B cell (primary cell): ENCODE measurements at regions not wholly inside any gene's neighbourhood (a gene's known extent, or its start where the extent isn't known, plus 50 kb on each side); places are given as distances from the start of the nearest gene placed in this dataset.
"Not testable (repeated sequence)": the region's sequence is repeated elsewhere in the genome, so short reads cannot be mapped to it uniquely, and the experiment has no call there.

Experiments
- ATAC-seq: fragments of 200-7000 bp; cut with Tn5 transposase; one replicate; pipeline ENCODE4 v1.10.0; 2021; ENCODE audit warnings: low read depth, mild to moderate bottlenecking, moderate number of reproducible peaks, moderate library complexity
- CTCF ChIA-PET: fragments of 350-600 bp; sonication (Branson Sonifier 250); formaldehyde crosslinking; loops from one replicate; lab custom pipeline; 2021; ENCODE audit warnings: antibody characterized with exemption, inconsistent platforms; lab: Charles Lee
- POLR2A ChIA-PET: fragments of 350-600 bp; sonication (Branson Sonifier 250); formaldehyde crosslinking; loops from one replicate; lab custom pipeline; 2021; ENCODE audit warnings: antibody characterized with exemption; lab: Charles Lee
- DNase-seq: peaks from one replicate; pipeline ENCODE4 v3.0.0; 2013
- H2AFZ ChIP-seq: 2 replicates; pipeline ENCODE4 v1.6.1; 2012; ENCODE audit warnings: mild to moderate bottlenecking, low read depth, low read length; ENCODE audit not compliant: insufficient read depth, poor library complexity, severe bottlenecking
- H3K27ac ChIP-seq, 2 donors: 1 replicate in 1 of 2; 2 replicates in 1 of 2; pipeline ENCODE4 v1.5.1; 2012 to 2013; ENCODE audit warnings: low read length in 2 of 2, mild to moderate bottlenecking in 2 of 2, moderate library complexity in 1 of 2
- H3K27me3 ChIP-seq, 4 experiments: fragments of 200-600 bp in 1 of 4; sonication (generic) in 1 of 4; replicated peaks in 1 of 4; 1 replicate in 2 of 4; 2 replicates in 2 of 4; pipeline versions ENCODE4 v1.6.1 to v1.7.0; 2013 to 2016; ENCODE audit warnings: low read length in 3 of 4, mild to moderate bottlenecking in 2 of 4, mixed read lengths in 1 of 4, moderate library complexity in 1 of 4; ENCODE audit not compliant: insufficient read depth in 4 of 4, control insufficient read depth in 3 of 4; ENCODE audit errors: control extremely low read depth in 1 of 4
- H3K36me3 ChIP-seq, 2 experiments: replicated peaks in 1 of 2; 1 replicate in 1 of 2; 2 replicates in 1 of 2; pipeline versions ENCODE4 v1.6.1 to v1.7.1; 2013; ENCODE audit warnings: low read length in 1 of 2; ENCODE audit not compliant: insufficient read depth in 2 of 2, control insufficient read depth in 1 of 2; ENCODE audit errors: control extremely low read depth in 1 of 2, extremely low read depth in 1 of 2
- H3K4me1 ChIP-seq, 2 donors: fragments of 200-600 bp in 1 of 2; sonication (generic) in 1 of 2; 1 replicate in 1 of 2; 2 replicates in 1 of 2; pipeline versions ENCODE4 v1.5.1 to v1.6.1; 2013 to 2017; ENCODE audit warnings: low read length in 2 of 2; ENCODE audit not compliant: control insufficient read depth in 2 of 2, insufficient read depth in 2 of 2
- H3K4me2 ChIP-seq: replicated peaks from 2 replicates; pipeline ENCODE3; 2012; ENCODE audit warnings: mild to moderate bottlenecking, low read depth, low read length; ENCODE audit not compliant: poor library complexity, severe bottlenecking
- H3K4me3 ChIP-seq, 5 experiments: fragments of 200-600 bp in 1 of 5; sonication (generic) in 1 of 5; 1 replicate in 3 of 5; 2 replicates in 2 of 5; pipeline versions ENCODE4 v1.5.1 to v1.7.0; 2011 to 2016; ENCODE audit warnings: low read length in 4 of 5, mild to moderate bottlenecking in 4 of 5, low read depth in 2 of 5, control low read depth in 1 of 5, moderate library complexity in 1 of 5; ENCODE audit not compliant: insufficient read depth in 1 of 5; ENCODE audit errors: control extremely low read depth in 1 of 5, extremely low read depth in 1 of 5
- H3K79me2 ChIP-seq: fragments of 200-600 bp; sonication (generic); one replicate; pipeline ENCODE4 v1.6.0; 2016; ENCODE audit warnings: low read length; ENCODE audit not compliant: control insufficient read depth, insufficient read depth
- H3K9ac ChIP-seq: fragments of 200-600 bp; sonication (generic); 2 replicates; pipeline ENCODE4 v1.6.1; 2017; ENCODE audit warnings: mild to moderate bottlenecking, low read length, moderate library complexity
- H3K9me3 ChIP-seq, 3 donors: one replicate each; pipeline versions ENCODE4 v1.6.1 to v1.7.1; 2013; ENCODE audit warnings: low read length in 2 of 3; ENCODE audit not compliant: control insufficient read depth in 2 of 3, insufficient read depth in 1 of 3; ENCODE audit errors: control extremely low read depth in 1 of 3
- H4K20me1 ChIP-seq: 2 replicates; pipeline ENCODE4 v1.6.0; 2012; ENCODE audit warnings: mild to moderate bottlenecking, low read length; ENCODE audit not compliant: insufficient read depth, control insufficient read depth, poor library complexity, severe bottlenecking
- H3K27ac Mint-ChIP-seq: one replicate; pipeline ENCODE4 v1.8.0; 2021; ENCODE audit warnings: mixed read lengths
- H3K27me3 Mint-ChIP-seq: one replicate; pipeline ENCODE4 v1.8.0; 2021; ENCODE audit warnings: mixed read lengths
- H3K4me1 Mint-ChIP-seq: one replicate; pipeline ENCODE4 v1.8.0; 2021; ENCODE audit warnings: mixed read lengths
- H3K4me3 Mint-ChIP-seq: one replicate; pipeline ENCODE4 v1.8.0; 2021; ENCODE audit warnings: mixed read lengths
- H3K9me3 Mint-ChIP-seq: one replicate; pipeline ENCODE4 v1.8.0; 2022; ENCODE audit warnings: mixed read lengths; ENCODE audit not compliant: insufficient read depth
- EZH2 ChIP-seq: IDR thresholded peaks from 2 replicates; pipeline ENCODE4 v1.6.1; 2012; ENCODE audit warnings: borderline replicate concordance, low read depth, mild to moderate bottlenecking, moderate library complexity, low read length; ENCODE audit not compliant: insufficient read depth, poor library complexity, severe bottlenecking
- WGBS: methylation state at CpG from one replicate; pipeline ENCODE4 v1.1.5; 2013; ENCODE audit warnings: missing lambda C conversion rate; ENCODE audit not compliant: insufficient coverage; 5-methylcytosine and 5-hydroxymethylcytosine counted together
- intact Hi-C: fragments of 100-400 bp; cut with micrococcal nuclease; formaldehyde crosslinking; loops from one replicate; pipeline ENCODE4 v1.10.0; 2022
- TF ChIP-seq, protein P1 (sequence below): fragments of 200-600 bp; IDR thresholded peaks from one replicate; pipeline ENCODE4 v1.8.0; 2022; ENCODE audit warnings: antibody characterized with exemption, mild to moderate bottlenecking

DNA sequence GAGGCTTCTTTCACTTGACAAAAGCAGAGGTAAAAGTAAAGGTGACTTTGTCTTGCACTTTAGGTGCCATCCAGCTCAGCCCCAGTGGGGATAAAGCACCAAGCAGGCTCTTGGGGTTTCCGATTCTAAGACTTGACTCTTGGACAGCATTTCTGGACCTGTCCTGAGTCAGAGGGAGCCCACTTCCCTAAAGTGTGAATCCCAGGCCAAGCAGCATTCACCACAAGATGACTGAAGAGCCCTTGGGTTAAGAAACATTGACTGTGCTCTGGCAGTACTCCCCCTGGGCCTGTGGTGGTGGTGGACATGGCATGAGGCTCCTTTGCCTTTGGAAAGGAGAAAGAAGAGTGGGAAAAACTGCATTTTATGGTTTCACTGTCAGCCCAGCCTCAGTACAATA lies 638.0 kb upstream of the VRK2 start:
- ChIA-PET POLR2A (no interaction called here), CTCF (no interaction called here)
- Histone ChIP-seq H3K27ac (no peak overlapping the region), H3K9ac (no peak overlapping the region), H3K27me3 (no peaks in the 10 kb centered on the region), H3K4me2 (no peak overlapping the region), H3K9me3 (peaks cover 0 to 1% (median 0%) of the 10 kb centered on the region in 3 donors), H3K4me3 (no peak overlapping the region), H3K4me1 (no peaks in the 10 kb centered on the region), H3K36me3 (no peaks in the 10 kb centered on the region), H4K20me1 (no peaks in the 10 kb centered on the region), H3K79me2 (no peaks in the 10 kb centered on the region), H2AFZ (no peak overlapping the region)
- DNase-seq (no peak), ATAC-seq (no peak)
- intact Hi-C loops: no loop called here
- Mint-ChIP-seq H3K4me1 (no peaks in the 10 kb centered on the region), H3K27ac (no peak overlapping the region), H3K27me3 (no peaks in the 10 kb centered on the region), H3K9me3 (peaks cover 8% of the 10 kb centered on the region), H3K4me3 (no peak overlapping the region)
- no peak for TF ChIP-seq EZH2
- TF ChIP-seq, protein P1, sequence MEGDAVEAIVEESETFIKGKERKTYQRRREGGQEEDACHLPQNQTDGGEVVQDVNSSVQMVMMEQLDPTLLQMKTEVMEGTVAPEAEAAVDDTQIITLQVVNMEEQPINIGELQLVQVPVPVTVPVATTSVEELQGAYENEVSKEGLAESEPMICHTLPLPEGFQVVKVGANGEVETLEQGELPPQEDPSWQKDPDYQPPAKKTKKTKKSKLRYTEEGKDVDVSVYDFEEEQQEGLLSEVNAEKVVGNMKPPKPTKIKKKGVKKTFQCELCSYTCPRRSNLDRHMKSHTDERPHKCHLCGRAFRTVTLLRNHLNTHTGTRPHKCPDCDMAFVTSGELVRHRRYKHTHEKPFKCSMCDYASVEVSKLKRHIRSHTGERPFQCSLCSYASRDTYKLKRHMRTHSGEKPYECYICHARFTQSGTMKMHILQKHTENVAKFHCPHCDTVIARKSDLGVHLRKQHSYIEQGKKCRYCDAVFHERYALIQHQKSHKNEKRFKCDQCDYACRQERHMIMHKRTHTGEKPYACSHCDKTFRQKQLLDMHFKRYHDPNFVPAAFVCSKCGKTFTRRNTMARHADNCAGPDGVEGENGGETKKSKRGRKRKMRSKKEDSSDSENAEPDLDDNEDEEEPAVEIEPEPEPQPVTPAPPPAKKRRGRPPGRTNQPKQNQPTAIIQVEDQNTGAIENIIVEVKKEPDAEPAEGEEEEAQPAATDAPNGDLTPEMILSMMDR: no peak
- WGBS: 91% methylated on average over 1 of the region's 1 CpG

GRCh38 chr2:57417007-57417406 lies 629.6 kb upstream of the VRK2 start:
- Histone ChIP-seq H3K27me3 (no peaks in the 10 kb centered on the region), H2AFZ (no peak overlapping the region), H3K79me2 (no peaks in the 10 kb centered on the region), H3K4me2 (no peak overlapping the region), H3K9me3 (peaks cover 0 to 3% (median 0%) of the 10 kb centered on the region in 3 donors), H3K4me1 (no peaks in the 10 kb centered on the region), H3K9ac (no peak overlapping the region), H3K36me3 (no peaks in the 10 kb centered on the region), H3K4me3 (no peak overlapping the region), H4K20me1 (no peaks in the 10 kb centered on the region), H3K27ac (no peak overlapping the region)
- ChIA-PET CTCF (no interaction called here), POLR2A (no interaction called here)
- H3K27ac Mint-ChIP-seq: no peak overlapping the region
- ATAC-seq: no peak
- H3K4me3 Mint-ChIP-seq: no peak overlapping the region
- intact Hi-C loops: no loop called here
- H3K4me1 Mint-ChIP-seq: no peaks in the 10 kb centered on the region
- H3K27me3 Mint-ChIP-seq: no peaks in the 10 kb centered on the region
- H3K9me3 Mint-ChIP-seq: peaks cover 5% of the 10 kb centered on the region
- no CpG with 5 or more reads among the region's 4 CpGs for WGBS
- TF ChIP-seq EZH2: no peak
- TF ChIP-seq, protein P1: no peak
- DNase-seq: no peak

GRCh38 chr2:57418859-57419346 lies 627.7 kb upstream of the VRK2 start:
- H3K27me3 Mint-ChIP-seq, H2AFZ ChIP-seq, H3K4me1 Mint-ChIP-seq, H3K4me1 ChIP-seq, H3K4me3 Mint-ChIP-seq, ATAC-seq, CTCF ChIA-PET, intact Hi-C loops, H3K36me3 ChIP-seq, H3K4me2 ChIP-seq, DNase-seq, H3K27ac ChIP-seq, H3K79me2 ChIP-seq, H4K20me1 ChIP-seq, H3K27ac Mint-ChIP-seq, H3K9me3 ChIP-seq, H3K9ac ChIP-seq, H3K4me3 ChIP-seq, H3K9me3 Mint-ChIP-seq, POLR2A ChIA-PET, H3K27me3 ChIP-seq: not testable (repeated sequence)
- WGBS: 92% methylated on average over 12 of the region's 14 CpGs
